ENCODE measurements at regions not wholly inside any gene's neighbourhood (a gene's known extent, or its start where the extent isn't known, plus 50 kb on each side); places are given as distances from the start of the nearest gene placed in this dataset.

DNA sequence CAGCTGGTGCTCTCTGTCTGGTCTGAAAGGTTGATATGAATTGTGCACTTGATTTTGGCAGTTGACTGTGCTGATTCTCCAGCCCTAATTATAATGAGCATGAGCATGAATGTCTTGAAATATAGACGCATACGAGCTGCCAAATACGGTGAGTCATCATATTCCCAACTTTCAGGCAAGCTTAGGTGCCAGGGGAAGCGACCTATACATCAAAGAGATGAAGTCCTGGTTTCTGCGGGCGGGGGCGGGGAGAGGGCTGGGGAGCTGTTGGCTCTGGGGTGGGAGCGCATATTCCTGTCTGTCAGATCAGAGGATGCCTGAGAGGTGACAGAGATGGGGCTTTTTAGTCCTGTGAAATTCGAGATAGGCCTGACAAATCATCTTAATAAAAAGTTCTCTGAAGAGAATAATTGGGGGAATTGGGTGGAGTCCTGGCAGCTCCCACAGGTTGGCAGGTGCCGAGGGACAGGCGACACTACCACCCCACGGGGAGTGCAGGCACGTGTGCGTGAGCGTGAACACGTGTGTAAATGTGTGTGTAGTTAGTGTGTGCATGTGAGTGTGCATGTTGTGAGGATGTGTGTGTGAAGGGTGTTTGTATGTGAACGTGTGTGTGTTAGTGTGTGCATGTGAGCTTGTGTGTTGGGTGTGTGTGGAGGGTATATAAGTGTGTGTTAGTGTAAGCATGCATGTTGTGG, 865.3 kb downstream of the TBC1D22A start:
- TF ChIP-seq, protein P1, sequence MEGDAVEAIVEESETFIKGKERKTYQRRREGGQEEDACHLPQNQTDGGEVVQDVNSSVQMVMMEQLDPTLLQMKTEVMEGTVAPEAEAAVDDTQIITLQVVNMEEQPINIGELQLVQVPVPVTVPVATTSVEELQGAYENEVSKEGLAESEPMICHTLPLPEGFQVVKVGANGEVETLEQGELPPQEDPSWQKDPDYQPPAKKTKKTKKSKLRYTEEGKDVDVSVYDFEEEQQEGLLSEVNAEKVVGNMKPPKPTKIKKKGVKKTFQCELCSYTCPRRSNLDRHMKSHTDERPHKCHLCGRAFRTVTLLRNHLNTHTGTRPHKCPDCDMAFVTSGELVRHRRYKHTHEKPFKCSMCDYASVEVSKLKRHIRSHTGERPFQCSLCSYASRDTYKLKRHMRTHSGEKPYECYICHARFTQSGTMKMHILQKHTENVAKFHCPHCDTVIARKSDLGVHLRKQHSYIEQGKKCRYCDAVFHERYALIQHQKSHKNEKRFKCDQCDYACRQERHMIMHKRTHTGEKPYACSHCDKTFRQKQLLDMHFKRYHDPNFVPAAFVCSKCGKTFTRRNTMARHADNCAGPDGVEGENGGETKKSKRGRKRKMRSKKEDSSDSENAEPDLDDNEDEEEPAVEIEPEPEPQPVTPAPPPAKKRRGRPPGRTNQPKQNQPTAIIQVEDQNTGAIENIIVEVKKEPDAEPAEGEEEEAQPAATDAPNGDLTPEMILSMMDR (IDR thresholded peaks at IDR 0.05; ENCODE audit: low read length): no peak
- TF ChIP-seq EZH2 (optimal IDR thresholded peaks at IDR 0.05; ENCODE audit: low read depth, low read length): no peak

Measured in MM.1S (cell line).